ENCODE measurements at regions not wholly inside any gene's neighbourhood (a gene's known extent, or its start where the extent isn't known, plus 50 kb on each side); places are given as distances from the start of the nearest gene placed in this dataset.
"Not testable (repeated sequence)": the region's sequence is repeated elsewhere in the genome, so short reads cannot be mapped to it uniquely, and the experiment has no call there.

DNA sequence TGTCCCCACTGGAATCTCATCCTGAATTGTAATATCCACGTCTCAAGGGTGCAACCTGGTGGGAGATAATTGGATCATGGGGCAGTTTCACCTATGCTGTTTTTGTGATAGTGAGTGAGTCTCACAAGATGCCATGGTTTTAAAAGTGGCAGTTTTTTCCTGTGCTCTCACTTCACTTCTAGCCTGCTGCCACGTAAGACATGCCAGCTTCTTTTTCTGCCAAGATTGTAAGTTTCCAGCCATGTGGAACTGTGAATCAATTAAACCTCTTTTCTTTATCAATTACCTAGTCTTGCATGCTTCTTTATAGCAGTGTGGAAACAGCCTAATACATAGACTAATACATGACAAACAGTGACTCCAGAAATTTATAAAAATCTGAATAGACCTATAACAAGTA, 1131.8 kb downstream of the PCDH7 start:
- no peak for DNase-seq
- no peaks in the 10 kb centered on the region for H3K4me1 Mint-ChIP-seq (ENCODE audit: low read depth)
- TF ChIP-seq, protein P1, sequence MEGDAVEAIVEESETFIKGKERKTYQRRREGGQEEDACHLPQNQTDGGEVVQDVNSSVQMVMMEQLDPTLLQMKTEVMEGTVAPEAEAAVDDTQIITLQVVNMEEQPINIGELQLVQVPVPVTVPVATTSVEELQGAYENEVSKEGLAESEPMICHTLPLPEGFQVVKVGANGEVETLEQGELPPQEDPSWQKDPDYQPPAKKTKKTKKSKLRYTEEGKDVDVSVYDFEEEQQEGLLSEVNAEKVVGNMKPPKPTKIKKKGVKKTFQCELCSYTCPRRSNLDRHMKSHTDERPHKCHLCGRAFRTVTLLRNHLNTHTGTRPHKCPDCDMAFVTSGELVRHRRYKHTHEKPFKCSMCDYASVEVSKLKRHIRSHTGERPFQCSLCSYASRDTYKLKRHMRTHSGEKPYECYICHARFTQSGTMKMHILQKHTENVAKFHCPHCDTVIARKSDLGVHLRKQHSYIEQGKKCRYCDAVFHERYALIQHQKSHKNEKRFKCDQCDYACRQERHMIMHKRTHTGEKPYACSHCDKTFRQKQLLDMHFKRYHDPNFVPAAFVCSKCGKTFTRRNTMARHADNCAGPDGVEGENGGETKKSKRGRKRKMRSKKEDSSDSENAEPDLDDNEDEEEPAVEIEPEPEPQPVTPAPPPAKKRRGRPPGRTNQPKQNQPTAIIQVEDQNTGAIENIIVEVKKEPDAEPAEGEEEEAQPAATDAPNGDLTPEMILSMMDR (IDR thresholded peaks at IDR 0.05): no peak
- no peak overlapping the region for H3K4me3 Mint-ChIP-seq
- H3K27ac Mint-ChIP-seq: no peak overlapping the region
- H3K27me3 Mint-ChIP-seq (ENCODE audit: insufficient read depth): no peaks in the 10 kb centered on the region
- peaks cover 68% of the 10 kb centered on the region for H3K9me3 Mint-ChIP-seq
- H3K36me3 Mint-ChIP-seq (ENCODE audit: low read depth): no peaks in the 10 kb centered on the region

DNA sequence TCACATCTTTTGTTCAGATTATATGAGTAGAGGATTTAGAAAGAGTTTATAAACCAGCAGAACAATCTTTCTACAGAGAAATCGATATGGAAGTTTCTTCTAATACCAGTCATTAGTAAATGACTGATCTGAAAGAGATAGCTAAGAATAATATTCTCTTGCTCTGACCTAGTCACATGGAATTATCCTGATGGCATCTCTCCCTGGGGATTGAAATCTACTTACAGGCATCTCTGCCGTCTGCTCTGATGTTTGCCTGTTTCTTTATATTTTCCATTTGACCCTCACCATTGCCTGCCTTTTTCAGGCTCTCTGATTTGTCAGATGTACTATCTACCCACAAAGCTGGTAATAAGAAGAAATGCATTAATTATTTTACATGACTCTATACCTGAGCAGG, 1157.3 kb downstream of the PCDH7 start:
- Mint-ChIP-seq H3K27me3 (ENCODE audit: insufficient read depth) (no peaks in the 10 kb centered on the region), H3K4me1 (ENCODE audit: low read depth) (no peaks in the 10 kb centered on the region), H3K9me3 (peaks cover 31% of the 10 kb centered on the region), H3K27ac (no peak overlapping the region), H3K4me3 (no peak overlapping the region), H3K36me3 (ENCODE audit: low read depth) (no peaks in the 10 kb centered on the region)
- no peak for DNase-seq
- TF ChIP-seq, protein P1 (IDR thresholded peaks at IDR 0.05): no peak

DNA sequence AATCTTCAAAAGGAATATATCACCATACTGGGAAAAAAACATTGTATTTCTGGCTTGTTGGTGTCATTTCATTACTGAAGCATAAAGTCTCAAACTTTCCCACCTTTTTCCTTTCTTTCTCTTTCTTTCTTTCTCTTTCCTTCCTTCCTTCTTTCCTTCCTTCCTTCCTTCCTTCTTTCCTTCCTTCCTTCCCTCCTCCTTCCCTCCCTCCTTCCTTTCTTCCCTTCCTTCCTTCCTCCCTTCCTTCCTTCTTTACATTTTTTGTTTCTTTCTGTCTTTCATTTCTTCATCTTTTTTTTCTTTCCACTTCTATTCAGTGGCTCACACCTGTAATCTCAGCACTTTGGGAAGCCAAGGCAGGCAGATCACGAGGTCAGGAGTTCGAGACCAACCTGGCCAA, 1160.7 kb downstream of the PCDH7 start:
- not testable (repeated sequence) for DNase-seq

DNA sequence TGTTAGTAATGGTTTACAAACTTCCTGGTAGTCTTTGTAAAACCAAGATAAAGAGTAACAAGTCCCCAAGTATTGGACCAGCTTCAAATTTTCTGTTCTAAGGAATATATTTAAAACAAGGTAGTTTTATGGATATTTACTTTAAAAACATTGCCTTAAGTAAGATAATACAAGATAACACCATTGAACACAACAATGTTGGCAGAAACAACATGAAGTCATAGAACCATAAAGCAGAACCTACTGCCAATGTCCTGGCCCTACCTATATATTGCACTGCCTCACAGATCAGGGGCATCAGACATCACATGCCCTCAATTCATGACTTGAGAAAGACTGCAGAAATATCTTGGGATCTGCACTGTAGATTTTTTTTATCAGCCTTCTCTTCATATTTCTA, 1176.2 kb downstream of the PCDH7 start:
- Mint-ChIP-seq H3K4me1 (ENCODE audit: low read depth) (no peaks in the 10 kb centered on the region), H3K27me3 (ENCODE audit: insufficient read depth) (no peaks in the 10 kb centered on the region), H3K4me3 (no peak overlapping the region), H3K27ac (no peak overlapping the region), H3K9me3 (peaks cover 29% of the 10 kb centered on the region), H3K36me3 (ENCODE audit: low read depth) (no peaks in the 10 kb centered on the region)
- DNase-seq: no peak
- TF ChIP-seq, protein P1 (IDR thresholded peaks at IDR 0.05): no peak

More for the DNA sequence above, 1160.7 kb downstream of the PCDH7 start:
- H3K36me3 Mint-ChIP-seq (ENCODE audit: low read depth); H3K4me3 Mint-ChIP-seq; H3K27ac Mint-ChIP-seq; H3K27me3 Mint-ChIP-seq (ENCODE audit: insufficient read depth); H3K4me1 Mint-ChIP-seq (ENCODE audit: low read depth): not testable (repeated sequence)
- H3K9me3 Mint-ChIP-seq: peaks cover 21% of the 10 kb centered on the region

DNA sequence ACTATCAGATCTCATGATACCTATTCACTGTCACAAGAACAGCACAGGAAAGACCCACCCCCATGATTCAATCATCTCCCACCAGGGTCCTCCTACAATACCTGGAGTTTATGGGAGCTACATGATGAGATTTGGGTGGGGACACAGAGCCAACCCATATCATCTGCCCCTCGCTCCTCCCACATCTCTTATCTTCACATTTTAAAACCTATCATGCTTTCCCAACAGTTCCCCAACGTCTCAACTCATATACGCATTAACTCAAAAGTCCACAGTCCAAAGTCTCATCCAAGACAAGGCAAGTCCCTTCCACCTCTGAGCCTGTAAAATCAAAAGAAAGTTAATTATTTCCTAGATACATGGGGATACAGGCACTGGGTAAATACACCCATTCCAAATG, 1185.2 kb downstream of the PCDH7 start:
- TF ChIP-seq, protein P1 (IDR thresholded peaks at IDR 0.05): no peak
- H3K27ac Mint-ChIP-seq: no peak overlapping the region
- H3K4me3 Mint-ChIP-seq: no peak overlapping the region
- H3K9me3 Mint-ChIP-seq: peaks cover 31% of the 10 kb centered on the region
- H3K27me3 Mint-ChIP-seq (ENCODE audit: insufficient read depth): no peaks in the 10 kb centered on the region
- no peak for DNase-seq
- no peaks in the 10 kb centered on the region for H3K4me1 Mint-ChIP-seq (ENCODE audit: low read depth)
- no peaks in the 10 kb centered on the region; the same call in none of the 2 replicates for H3K36me3 Mint-ChIP-seq (ENCODE audit: low read depth)

DNA sequence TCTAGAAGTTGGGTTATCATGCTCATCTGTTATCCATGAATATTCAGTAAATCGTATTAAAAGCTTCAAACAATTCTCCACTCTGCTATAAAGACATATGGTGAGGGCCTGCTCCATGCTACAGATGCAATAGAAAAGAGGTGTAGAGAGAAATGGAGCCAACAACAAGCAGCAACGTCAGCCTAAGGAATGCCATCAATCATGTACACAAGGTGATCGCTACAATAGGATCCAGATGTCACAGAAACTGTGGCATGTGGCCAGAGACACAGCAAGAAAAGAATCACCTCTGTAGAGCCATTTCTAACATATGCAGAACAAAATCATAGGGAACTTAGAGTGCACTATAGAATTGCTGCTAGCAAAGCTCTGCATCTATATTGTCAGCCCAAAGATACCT, 1188.1 kb downstream of the PCDH7 start:
- TF ChIP-seq, protein P1 (IDR thresholded peaks at IDR 0.05): no peak
- Mint-ChIP-seq H3K4me1 (ENCODE audit: low read depth) (no peaks in the 10 kb centered on the region), H3K27ac (no peak overlapping the region), H3K36me3 (ENCODE audit: low read depth) (no peaks in the 10 kb centered on the region; the same call in none of the 2 replicates), H3K4me3 (no peak overlapping the region), H3K9me3 (peaks cover 25% of the 10 kb centered on the region), H3K27me3 (ENCODE audit: insufficient read depth) (no peaks in the 10 kb centered on the region)
- DNase-seq: no peak

Data from HFFc6 (cell line).